Astrocyte of the hippocampus (primary cell): ENCODE measurements at regions not wholly inside any gene's neighbourhood (a gene's known extent, or its start where the extent isn't known, plus 50 kb on each side); places are given as distances from the start of the nearest gene placed in this dataset.
"Not testable (repeated sequence)": the region's sequence is repeated elsewhere in the genome, so short reads cannot be mapped to it uniquely, and the experiment has no call there.

Experiments used
- DNase-seq: peaks from one replicate; pipeline ENCODE4 v3.0.0; 2011; ENCODE audit warnings: low read depth, low spot score

DNA sequence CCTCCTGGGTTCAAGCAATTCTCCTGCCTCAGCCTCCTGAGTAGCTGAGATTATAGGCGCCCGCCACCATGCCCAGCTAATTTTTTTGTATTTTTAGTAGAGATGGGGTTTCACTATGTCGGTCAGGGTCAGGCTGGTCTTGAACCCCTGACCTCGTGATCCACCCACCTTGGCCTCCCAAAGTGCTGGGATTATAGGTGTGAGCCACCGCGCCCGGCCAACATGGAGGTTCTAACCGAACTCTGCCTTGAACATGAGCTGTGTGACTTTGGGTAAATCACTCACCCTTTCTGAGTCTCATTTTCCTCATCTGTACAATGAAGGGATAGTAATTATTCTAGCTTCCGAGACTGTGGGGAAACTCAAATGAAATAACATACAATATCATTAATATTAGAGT, 133.5 kb upstream of the RFLNA start:
- DNase-seq, result not testable (repeated sequence)

DNA sequence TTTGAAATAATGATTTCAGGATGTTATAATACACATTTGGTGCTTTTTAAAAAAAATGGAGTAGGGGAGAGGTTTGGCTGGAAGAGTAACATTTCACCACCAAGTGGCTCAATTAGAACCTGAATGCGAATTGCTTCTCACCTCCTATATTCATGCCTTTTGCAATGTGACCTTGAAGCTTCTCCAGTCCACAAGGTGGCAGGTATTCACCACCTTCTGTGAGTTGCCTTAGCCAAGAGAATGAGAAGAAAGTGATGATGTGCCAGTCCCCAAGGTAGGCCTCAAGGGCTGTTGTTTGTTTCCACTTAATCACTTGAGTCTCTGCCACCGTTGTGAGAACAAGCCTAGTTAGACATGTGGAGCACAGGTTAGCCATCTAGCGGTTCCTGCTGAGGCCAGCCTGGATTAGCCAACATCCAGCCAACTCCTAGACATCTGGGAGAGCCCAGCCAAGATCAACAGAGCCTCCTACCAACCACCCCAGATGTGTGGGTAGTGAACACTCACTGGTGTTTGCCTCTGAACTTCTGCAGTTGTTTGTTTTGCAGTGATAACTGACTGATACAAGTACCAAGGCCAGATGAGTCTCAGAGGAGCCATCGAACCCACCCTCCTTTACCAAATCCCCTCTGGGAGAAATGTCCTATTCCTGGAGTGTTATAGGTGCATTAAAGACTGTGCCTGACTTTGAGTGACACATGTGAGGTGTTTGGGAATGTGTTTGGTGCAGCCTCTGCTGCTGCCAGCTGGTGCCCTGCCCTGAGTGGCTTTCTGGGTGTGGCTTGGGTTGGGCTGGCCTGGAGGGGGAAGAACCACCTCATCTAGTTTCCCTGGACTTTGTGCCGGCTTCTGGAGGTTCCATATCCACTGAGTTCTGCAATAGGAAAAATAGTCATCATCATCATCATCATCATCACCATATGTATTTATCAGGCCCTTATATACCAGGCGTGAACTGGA, 132.5 kb upstream of the RFLNA start:
- DNase-seq, result no peak

- DNase-seq, result no peak
Measured at GRCh38 chr12:124165695-124166094, 129.2 kb upstream of the RFLNA start.

DNA sequence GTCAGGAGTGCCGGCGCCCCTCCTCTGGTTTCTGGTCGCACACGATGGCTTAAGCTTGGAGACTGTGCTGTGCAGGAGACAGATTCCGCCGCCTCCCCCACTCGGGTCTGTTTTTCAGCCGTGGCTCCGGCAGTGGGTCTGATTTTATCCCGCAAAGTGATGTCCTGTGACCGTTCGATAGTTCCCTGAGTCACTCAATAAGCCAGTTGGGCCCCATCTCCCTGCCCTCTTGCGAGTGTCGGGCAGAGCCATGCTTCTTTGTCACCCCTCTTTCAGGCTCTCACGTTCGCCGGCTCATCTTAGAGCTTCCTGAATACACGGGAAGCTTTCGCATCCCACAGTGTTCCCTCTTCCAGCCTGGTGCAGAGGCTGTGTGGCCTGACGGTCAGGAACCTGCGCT, 127.8 kb upstream of the RFLNA start:
- DNase-seq, result no peak

- no peak for DNase-seq
Measured at GRCh38 chr12:124168016-124168786, 126.7 kb upstream of the RFLNA start.

DNA sequence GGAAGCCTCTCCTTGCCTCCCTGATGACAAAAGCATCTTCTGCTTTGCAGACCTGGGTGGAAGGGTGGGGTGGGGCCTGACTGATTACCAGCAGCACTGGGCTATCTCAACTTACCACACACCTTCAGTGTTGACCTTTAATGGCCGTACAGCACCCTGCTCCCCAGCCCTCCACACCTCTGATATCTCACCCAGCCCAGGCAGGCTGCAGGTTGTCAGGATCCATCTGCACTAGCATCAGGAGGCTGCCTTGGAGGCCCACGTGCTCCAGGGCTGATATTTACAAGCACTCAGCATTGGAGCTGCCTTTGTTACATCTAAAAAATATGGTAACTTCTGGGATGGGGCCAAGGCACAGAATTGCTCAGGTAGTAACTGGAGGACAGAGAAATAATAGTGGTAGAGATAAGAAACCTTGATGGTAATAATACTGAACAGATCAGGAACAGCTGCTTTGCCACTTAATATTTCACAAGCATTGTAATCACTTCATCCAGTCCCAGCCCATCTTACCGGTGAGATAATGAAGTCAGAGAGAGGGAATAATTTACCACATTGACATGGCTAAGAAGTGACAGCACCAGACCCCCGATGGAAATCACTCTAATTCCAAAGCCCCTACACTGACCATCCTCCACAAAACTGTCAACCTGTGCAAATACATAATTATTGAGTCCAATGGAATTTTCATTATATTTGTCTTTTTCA, 125.2 kb upstream of the RFLNA start:
- no peak for DNase-seq

- no peak for DNase-seq
Measured at GRCh38 chr12:124170760-124171159, 124.1 kb upstream of the RFLNA start.

GRCh38 chr12:124171231-124171979, 123.5 kb upstream of the RFLNA start:
- DNase-seq, result no peak

- DNase-seq, result peak; percentile 53
Measured at GRCh38 chr12:124172636-124173035, 122.3 kb upstream of the RFLNA start.

DNA sequence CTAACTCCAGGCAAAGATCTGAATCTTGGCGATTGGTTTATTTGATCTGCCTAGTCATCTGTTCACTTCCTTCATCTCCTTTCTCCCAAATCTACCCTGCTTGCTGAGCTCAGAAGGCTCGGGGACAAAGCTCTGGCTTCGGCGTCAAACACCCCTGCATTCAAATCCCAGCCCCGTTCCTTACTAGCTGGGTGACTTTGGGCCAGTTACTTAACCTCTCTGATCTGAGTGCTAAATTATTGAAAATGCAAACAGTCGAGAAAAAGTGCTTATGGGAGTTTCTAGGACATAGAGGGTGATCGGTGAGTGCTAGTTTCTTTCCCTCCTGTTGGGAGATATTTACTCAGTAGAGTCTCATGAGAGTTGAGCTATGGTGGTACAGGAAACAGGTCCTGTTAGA, 121.2 kb upstream of the RFLNA start:
- no peak for DNase-seq

- DNase-seq, result peak; percentile 47
Measured at GRCh38 chr12:124174451-124175348, 120.2 kb upstream of the RFLNA start.

DNA sequence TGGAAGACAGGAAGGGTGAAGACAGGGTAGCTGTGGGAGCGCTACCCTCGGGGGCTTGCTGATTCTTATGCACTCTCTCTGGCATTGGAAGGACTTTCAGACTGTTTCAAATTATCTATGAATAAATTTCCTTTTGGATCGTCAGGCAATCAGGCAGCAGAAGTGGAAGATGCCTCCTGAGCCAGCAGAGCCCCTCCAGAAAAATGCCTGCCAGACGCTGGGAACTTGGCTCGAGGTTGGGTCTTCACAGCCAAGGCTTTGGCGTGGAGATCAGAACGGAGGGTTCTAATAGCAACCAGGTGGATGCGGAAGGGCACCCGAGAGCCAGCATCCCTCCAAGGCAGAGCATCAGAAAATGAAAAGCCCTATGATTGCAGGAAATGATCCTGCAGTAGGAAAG, 119.2 kb upstream of the RFLNA start:
- no peak for DNase-seq

GRCh38 chr12:124177276-124177950, 117.5 kb upstream of the RFLNA start:
- no peak for DNase-seq

DNA sequence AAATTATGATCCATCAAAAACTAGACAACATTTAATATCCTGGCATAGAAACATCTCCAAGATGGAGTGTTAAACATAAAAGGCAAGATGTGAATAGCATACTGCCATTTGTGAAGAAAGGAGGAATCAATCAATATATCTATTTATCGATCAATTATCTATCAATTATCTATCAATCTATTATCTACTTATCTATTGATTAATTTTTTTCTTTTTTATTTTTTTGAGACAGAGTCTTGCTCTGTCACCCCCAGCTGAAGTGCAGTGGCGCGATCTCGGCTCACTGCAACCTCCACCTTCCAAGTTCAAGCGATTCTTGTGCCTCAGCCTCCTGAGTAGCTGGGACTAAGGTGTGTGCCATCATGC, 117.0 kb upstream of the RFLNA start:
- DNase-seq, result no peak

DNA sequence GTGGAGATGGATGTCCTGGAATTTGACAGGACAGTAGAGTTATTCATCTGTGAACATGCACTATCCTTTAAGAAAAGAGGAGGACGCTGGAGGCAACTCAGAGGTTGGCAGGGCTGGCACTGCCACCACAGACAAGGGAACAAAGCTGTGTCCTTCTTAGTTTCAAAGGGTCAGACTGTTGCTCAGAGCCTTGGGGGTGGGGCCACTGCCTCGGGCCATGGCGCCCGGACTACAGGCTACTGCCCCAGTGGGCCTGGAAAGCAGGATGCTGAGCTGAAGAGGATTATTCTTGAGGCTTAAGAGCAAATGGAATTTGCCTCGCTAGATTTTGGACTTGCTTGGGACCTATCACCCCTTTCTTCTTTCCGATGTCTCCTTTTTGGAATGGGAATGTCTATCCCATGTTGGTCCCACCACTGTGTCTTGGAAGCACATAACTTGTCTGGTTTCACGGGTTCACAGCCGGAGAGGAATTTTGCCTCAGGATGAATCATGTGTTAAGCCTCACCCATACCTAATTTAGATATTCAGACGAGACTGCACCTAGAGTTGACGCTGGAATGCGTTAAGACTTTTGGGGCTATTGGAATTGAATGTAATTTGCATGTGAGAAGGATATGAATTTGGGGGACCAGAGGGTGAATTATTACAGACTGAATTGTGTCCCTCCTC, 114.8 kb upstream of the RFLNA start:
- DNase-seq, result peak; percentile 69

DNA sequence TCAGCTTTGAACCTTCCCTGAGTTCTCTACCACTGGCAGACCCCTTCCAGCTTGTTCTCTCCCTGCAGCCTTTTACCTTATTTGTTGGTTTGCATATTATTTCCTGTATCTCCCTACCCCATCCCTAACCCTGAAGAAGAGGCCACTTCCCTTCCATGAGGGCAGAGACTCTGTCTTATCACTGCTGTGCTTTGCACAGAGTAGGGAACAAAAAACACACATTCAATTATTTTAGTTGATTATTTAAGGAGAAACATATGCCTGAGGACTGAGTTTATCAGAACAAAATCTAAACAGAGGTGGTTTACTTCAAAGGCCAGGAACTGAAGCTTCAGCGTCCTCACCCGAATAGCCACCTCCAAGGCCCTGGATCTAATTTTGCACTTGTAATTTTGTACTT, 111.7 kb upstream of the RFLNA start:
- no peak for DNase-seq

DNA sequence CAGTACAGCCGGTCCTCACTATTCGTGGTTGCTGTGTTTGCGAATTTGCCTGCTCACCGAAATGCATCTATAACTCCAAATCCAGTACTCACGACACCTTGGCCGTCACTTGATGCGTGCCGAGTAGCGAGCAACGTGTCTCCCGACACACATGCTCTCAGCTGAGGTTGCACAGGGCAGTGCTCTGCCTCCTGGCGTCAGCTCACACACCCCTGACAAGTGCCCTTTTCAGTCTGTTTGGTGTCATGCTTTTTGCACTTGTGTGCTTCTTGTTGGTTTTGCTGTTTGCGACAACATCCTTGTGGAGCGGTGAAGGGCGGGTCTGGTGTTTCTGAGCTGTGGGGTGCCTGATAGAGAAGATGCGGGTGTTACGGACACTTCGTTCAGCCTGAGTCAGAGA, 110.4 kb upstream of the RFLNA start:
- no peak for DNase-seq

GRCh38 chr12:124185971-124186686, 108.8 kb upstream of the RFLNA start:
- DNase-seq, result no peak

DNA sequence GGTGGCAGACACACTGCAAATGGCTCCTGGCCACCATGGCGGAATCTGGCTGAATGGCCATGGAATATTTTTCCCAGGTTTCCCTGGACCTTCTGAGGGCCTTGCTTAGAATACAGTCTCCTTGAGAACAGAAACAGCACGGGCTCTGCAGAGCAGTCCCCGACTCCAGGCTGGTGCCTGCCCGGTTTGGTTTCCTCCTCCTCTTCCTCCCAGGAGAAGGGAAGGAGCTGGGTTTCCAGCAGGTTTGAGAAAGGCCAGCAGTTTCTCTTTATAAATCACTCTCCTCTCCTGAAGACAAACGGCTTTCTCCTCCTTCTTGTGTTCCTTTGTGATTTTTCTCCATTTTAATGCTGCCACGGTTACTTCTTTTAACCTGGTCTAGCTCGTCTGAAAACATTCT, 106.8 kb upstream of the RFLNA start:
- DNase-seq, result no peak
